ENCODE measurements at regions not wholly inside any gene's neighbourhood (a gene's known extent, or its start where the extent isn't known, plus 50 kb on each side); places are given as distances from the start of the nearest gene placed in this dataset.

DNA sequence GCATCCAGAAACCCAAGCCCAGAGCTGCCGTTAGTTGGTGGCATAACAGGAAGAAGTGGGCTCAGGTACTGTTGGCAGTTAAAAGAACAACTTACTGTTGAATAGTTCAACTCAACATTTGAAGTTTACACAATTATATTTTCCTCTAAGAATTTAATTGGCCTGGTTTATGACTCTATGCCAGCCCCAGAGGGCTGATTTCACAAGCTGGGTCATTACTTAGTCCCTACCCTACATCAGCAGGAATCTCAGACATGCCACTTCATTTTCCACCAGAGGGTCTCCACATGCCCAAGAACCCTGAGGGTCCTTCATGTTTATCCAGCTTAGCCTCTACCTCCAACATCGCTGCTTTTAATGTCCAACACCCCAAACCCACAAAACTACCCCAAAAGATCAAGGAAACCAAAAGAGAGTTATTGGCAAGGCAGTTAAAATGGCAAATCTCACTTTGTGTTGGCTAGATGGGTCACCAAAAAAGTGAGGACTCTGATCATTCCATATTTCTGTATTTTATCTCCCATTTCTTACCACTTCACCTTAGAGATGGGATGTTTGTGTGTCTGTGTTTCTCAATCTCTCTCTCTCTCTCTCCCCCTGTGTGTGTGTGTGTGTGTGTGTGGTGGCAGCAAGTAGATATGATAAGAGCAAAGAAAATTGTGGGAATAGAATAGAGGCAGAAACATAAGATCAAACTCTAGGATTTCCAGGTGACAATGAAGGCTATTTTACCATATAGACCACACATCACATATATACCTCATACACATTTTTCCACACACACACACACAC is 112.5 kb upstream of the TBX18 start:
- TF ChIP-seq POLR2A (IDR thresholded peaks at IDR 0.05) (no peak), POLR2AphosphoS5 (IDR thresholded peaks at IDR 0.05) (no peak)
- TF ChIP-seq, protein P1, sequence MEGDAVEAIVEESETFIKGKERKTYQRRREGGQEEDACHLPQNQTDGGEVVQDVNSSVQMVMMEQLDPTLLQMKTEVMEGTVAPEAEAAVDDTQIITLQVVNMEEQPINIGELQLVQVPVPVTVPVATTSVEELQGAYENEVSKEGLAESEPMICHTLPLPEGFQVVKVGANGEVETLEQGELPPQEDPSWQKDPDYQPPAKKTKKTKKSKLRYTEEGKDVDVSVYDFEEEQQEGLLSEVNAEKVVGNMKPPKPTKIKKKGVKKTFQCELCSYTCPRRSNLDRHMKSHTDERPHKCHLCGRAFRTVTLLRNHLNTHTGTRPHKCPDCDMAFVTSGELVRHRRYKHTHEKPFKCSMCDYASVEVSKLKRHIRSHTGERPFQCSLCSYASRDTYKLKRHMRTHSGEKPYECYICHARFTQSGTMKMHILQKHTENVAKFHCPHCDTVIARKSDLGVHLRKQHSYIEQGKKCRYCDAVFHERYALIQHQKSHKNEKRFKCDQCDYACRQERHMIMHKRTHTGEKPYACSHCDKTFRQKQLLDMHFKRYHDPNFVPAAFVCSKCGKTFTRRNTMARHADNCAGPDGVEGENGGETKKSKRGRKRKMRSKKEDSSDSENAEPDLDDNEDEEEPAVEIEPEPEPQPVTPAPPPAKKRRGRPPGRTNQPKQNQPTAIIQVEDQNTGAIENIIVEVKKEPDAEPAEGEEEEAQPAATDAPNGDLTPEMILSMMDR (IDR thresholded peaks at IDR 0.05), result no peak

Data from sigmoid colon (tissue), 4 donors.